NCI-H187 treated with DMSO at 0.1 percent for 48 hours (cell line): ENCODE measurements at regions not wholly inside any gene's neighbourhood (a gene's known extent, or its start where the extent isn't known, plus 50 kb on each side); places are given as distances from the start of the nearest gene placed in this dataset.

Source experiments
- DNase-seq: peaks from one replicate; lab custom pipeline; 2025; lab: John Stamatoyannopoulos, UW

- no peak for DNase-seq
These were observed 78.7 kb downstream of the SIK1 start for GRCh38 chr21:43348170-43348766.

- no peak for DNase-seq
These were observed 79.3 kb downstream of the SIK1 start for GRCh38 chr21:43347461-43348169.

GRCh38 chr21:43346551-43346950, 80.4 kb downstream of the SIK1 start:
- no peak for DNase-seq

GRCh38 chr21:43345746-43346409, 81.1 kb downstream of the SIK1 start:
- DNase-seq: no peak

- no peak for DNase-seq
These were observed 81.7 kb downstream of the SIK1 start for GRCh38 chr21:43345046-43345745.

- DNase-seq: no peak
These were observed 82.7 kb downstream of the SIK1 start for GRCh38 chr21:43343992-43344886.

GRCh38 chr21:43343095-43343991, 83.6 kb downstream of the SIK1 start:
- DNase-seq: no peak

- DNase-seq: no peak
These were observed 84.5 kb downstream of the SIK1 start for GRCh38 chr21:43342301-43342881.

- no peak for DNase-seq
These were observed 85.4 kb downstream of the SIK1 start for GRCh38 chr21:43341378-43342161.

GRCh38 chr21:43340491-43341377, 86.2 kb downstream of the SIK1 start:
- no peak for DNase-seq

GRCh38 chr21:43339668-43340067, 87.3 kb downstream of the SIK1 start:
- DNase-seq: no peak

- DNase-seq: no peak
These were observed 88.0 kb downstream of the SIK1 start for GRCh38 chr21:43338951-43339350.

- no peak for DNase-seq
These were observed 88.9 kb downstream of the SIK1 start for GRCh38 chr21:43337901-43338655.

GRCh38 chr21:43335119-43335518, 91.8 kb downstream of the SIK1 start:
- no peak for DNase-seq

GRCh38 chr21:43334214-43334958, 92.5 kb downstream of the SIK1 start:
- no peak for DNase-seq

GRCh38 chr21:43333298-43334062, 93.5 kb downstream of the SIK1 start:
- no peak for DNase-seq
